AG09319 (cell line): ENCODE measurements at regions not wholly inside any gene's neighbourhood (a gene's known extent, or its start where the extent isn't known, plus 50 kb on each side); places are given as distances from the start of the nearest gene placed in this dataset.

Source experiments
- DNase-seq: peaks from one replicate; pipeline ENCODE4 v3.0.0-alpha.2; 2010; ENCODE audit warnings: low read depth; ENCODE audit errors: extremely low read depth
- CTCF ChIP-seq: IDR thresholded peaks from 2 replicates; pipeline ENCODE4 v1.5.1; 2011; ENCODE audit warnings: low read depth, mild to moderate bottlenecking, inconsistent platforms, low read length, moderate library complexity

GRCh38 chr15:79513417-79513816 is 81.3 kb downstream of the MINAR1 start:
- DNase-seq: no peak
- no peak for TF ChIP-seq CTCF

- TF ChIP-seq CTCF: no peak
- DNase-seq: no peak
Observed at GRCh38 chr15:79513940-79514339, 81.8 kb downstream of the MINAR1 start.

- TF ChIP-seq CTCF: no peak
- no peak for DNase-seq
Observed at GRCh38 chr15:79515300-79516027, 83.3 kb downstream of the MINAR1 start.

- TF ChIP-seq CTCF: no peak
Observed at GRCh38 chr15:79516155-79516554, 84.0 kb downstream of the MINAR1 start.

GRCh38 chr15:79516646-79517045 is 84.5 kb downstream of the MINAR1 start:
- no peak for DNase-seq
- no peak for TF ChIP-seq CTCF

More at GRCh38 chr15:79516155-79516554, 84.0 kb downstream of the MINAR1 start:
- DNase-seq: no peak

GRCh38 chr15:79519628-79520027 is 87.5 kb downstream of the MINAR1 start:
- no peak for TF ChIP-seq CTCF
- DNase-seq: no peak

GRCh38 chr15:79520654-79521053 is 88.5 kb downstream of the MINAR1 start:
- TF ChIP-seq CTCF: no peak
- DNase-seq: no peak
